Calu3 (cell line): ENCODE measurements at regions not wholly inside any gene's neighbourhood (a gene's known extent, or its start where the extent isn't known, plus 50 kb on each side); places are given as distances from the start of the nearest gene placed in this dataset.

Source experiments
- BruUV-seq: library from RNA; stranded (reverse); fragments of 400-500 nt; replicated peaks from 2 replicates; lab custom pipeline; 2021; lab: Mats Ljungman, UMichigan
- CTCF ChIA-PET: fragments of 300-600 bp; sonication (Branson Sonifier 250); formaldehyde crosslinking; loops from one replicate; lab custom pipeline; 2022; ENCODE audit warnings: antibody characterized with exemption; lab: Charles Lee
- DNase-seq: peaks from one replicate; pipeline ENCODE4 v3.0.0; 2022
- H3K27ac Mint-ChIP-seq: one replicate; pipeline ENCODE4 v1.8.0; 2022; ENCODE audit warnings: mixed read lengths; ENCODE audit not compliant: unreplicated experiment
- H3K27me3 Mint-ChIP-seq: one replicate; pipeline ENCODE4 v1.8.0; 2022; ENCODE audit warnings: mixed read lengths; ENCODE audit not compliant: unreplicated experiment
- H3K36me3 Mint-ChIP-seq: one replicate; pipeline ENCODE4 v1.8.0; 2022; ENCODE audit warnings: mild to moderate bottlenecking, moderate library complexity, mixed read lengths; ENCODE audit not compliant: insufficient read depth, unreplicated experiment
- H3K4me1 Mint-ChIP-seq: one replicate; pipeline ENCODE4 v1.8.0; 2022; ENCODE audit warnings: mild to moderate bottlenecking, low read depth, mixed read lengths; ENCODE audit not compliant: unreplicated experiment
- H3K4me3 Mint-ChIP-seq: one replicate; pipeline ENCODE4 v1.8.0; 2022; ENCODE audit warnings: mild to moderate bottlenecking, low read depth, moderate library complexity, mixed read lengths; ENCODE audit not compliant: unreplicated experiment
- H3K9me3 Mint-ChIP-seq: one replicate; pipeline ENCODE4 v1.8.0; 2022; ENCODE audit warnings: low read depth, mixed read lengths; ENCODE audit not compliant: unreplicated experiment
- CTCF ChIP-seq: fragments of 200-600 bp; IDR thresholded peaks from one replicate; pipeline ENCODE4 v1.8.0; 2022; ENCODE audit warnings: antibody characterized with exemption; ENCODE audit not compliant: unreplicated experiment
- intact Hi-C: fragments of 100-400 bp; cut with micrococcal nuclease; formaldehyde crosslinking; loops from one replicate; pipeline ENCODE4 v1.10.0; 2022; ENCODE audit not compliant: unreplicated experiment

GRCh38 chr3:76501315-76501714, 538.6 kb upstream of the ROBO2 start:
- intact Hi-C loops = no loop called here
- H3K4me1 Mint-ChIP-seq = no peaks in the 10 kb centered on the region
- H3K27ac Mint-ChIP-seq = no peak overlapping the region
- DNase-seq = no peak
- no peaks in the 10 kb centered on the region for H3K36me3 Mint-ChIP-seq
- no peak overlapping the region for H3K4me3 Mint-ChIP-seq
- H3K27me3 Mint-ChIP-seq = no peaks in the 10 kb centered on the region
- BruUV-seq = no TSS peak
- TF ChIP-seq CTCF = no peak
- H3K9me3 Mint-ChIP-seq = peaks cover 4% of the 10 kb centered on the region
- CTCF ChIA-PET = no interaction called here

DNA sequence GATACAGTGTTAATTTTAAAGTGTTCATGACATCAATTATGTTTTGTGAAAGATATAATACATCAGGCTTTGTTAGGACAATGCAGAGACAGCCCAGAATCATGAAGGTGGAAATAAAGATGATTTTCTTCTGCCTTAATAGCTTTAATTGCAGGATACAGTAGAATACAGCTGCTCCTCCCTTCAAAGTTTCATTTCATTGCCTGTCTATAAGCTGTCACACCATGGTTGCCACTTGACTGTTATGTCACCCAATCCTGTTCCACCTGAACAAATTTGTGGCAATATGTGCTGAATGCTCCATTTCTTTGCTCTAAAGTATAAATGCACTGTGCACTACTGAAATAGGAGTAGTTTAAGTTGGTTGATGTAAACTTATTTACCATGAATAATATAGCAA, 537.8 kb upstream of the ROBO2 start:
- Mint-ChIP-seq H3K9me3 (peaks cover 4% of the 10 kb centered on the region), H3K27ac (no peak overlapping the region), H3K4me1 (no peaks in the 10 kb centered on the region), H3K36me3 (no peaks in the 10 kb centered on the region), H3K27me3 (no peaks in the 10 kb centered on the region), H3K4me3 (no peak overlapping the region)
- CTCF ChIA-PET = no interaction called here
- BruUV-seq = no TSS peak
- no peak for DNase-seq
- no peak for TF ChIP-seq CTCF
- intact Hi-C loops = no loop called here

DNA sequence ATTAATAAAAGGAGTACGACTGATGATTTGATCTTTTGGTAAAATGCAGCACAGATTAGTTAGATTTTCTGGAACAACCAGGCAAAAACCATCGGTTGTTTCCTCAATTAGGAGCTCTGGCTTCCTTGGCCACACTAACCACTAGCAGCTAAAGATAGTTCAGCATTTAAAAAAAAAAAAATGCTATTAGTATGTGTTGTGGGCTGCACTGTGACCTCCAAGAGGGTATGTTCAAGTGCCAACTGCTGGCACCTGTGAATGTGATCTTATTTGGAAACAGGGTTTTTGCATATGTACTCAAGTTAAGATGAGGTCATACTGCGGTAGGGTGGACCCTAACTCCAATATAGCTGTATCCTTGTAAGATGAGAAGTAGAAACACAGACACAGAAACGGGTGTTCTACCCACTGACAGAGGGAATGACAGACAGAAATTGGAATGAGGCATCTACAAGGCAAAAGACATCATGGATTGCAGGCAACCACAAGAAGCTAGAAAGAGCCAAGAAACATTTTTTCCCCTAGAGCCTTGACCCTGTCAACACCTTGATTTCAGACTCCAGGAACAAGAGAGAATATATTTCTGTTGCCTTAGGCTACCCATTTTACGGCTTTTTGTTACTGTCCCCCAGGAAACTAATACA, 534.6 kb upstream of the ROBO2 start:
- Mint-ChIP-seq H3K27ac (no peak overlapping the region), H3K4me1 (no peaks in the 10 kb centered on the region), H3K4me3 (no peak overlapping the region), H3K27me3 (no peaks in the 10 kb centered on the region), H3K9me3 (peaks cover 2% of the 10 kb centered on the region), H3K36me3 (no peaks in the 10 kb centered on the region)
- no peak for DNase-seq
- intact Hi-C loops = no loop called here
- no TSS peak for BruUV-seq
- CTCF ChIA-PET = no interaction called here
- TF ChIP-seq CTCF = no peak

- no TSS peak for BruUV-seq
- Mint-ChIP-seq H3K27me3 (no peaks in the 10 kb centered on the region), H3K36me3 (no peaks in the 10 kb centered on the region), H3K4me1 (no peaks in the 10 kb centered on the region), H3K9me3 (peaks cover 7% of the 10 kb centered on the region), H3K4me3 (no peak overlapping the region), H3K27ac (no peak overlapping the region)
- TF ChIP-seq CTCF = no peak
- CTCF ChIA-PET = no interaction called here
- intact Hi-C loops = no loop called here
- DNase-seq = no peak
These were observed 530.6 kb upstream of the ROBO2 start for GRCh38 chr3:76509179-76509830.
